MCF 10A (cell line): ENCODE measurements at regions not wholly inside any gene's neighbourhood (a gene's known extent, or its start where the extent isn't known, plus 50 kb on each side); places are given as distances from the start of the nearest gene placed in this dataset.
A peak's percentile ranks its signal among the peaks of the same experiment; 100 is the strongest.

ENCODE experiments used
- BruUV-seq: library from RNA; stranded (reverse); fragments of 400-500 nt; replicated peaks from 2 replicates; lab custom pipeline; 2021; lab: Mats Ljungman, UMichigan
- CTCF ChIA-PET: fragments of 300-600 bp; sonication (Branson Sonifier 250); formaldehyde crosslinking; extraction: SDS; loops from one replicate; lab custom pipeline; 2021; ENCODE audit warnings: antibody characterized with exemption, inconsistent platforms; lab: Yijun Ruan, JAX
- POLR2A ChIA-PET: fragments of 300-600, 350-650 bp; sonication (Branson Sonifier 250); formaldehyde crosslinking; extraction: SDS; loops from one replicate; lab custom pipeline; 2020; ENCODE audit warnings: antibody characterized with exemption, inconsistent platforms; lab: Yijun Ruan, JAX
- DNase-seq: peaks from one replicate; pipeline ENCODE4 v3.0.0-alpha.2; 2018; ENCODE audit not compliant: unreplicated experiment
- H3K27ac Mint-ChIP-seq: one replicate; pipeline ENCODE4 v1.8.0; 2022; ENCODE audit warnings: mild to moderate bottlenecking, low read depth, mixed read lengths; ENCODE audit not compliant: unreplicated experiment
- H3K27me3 Mint-ChIP-seq: one replicate; pipeline ENCODE4 v1.8.0; 2022; ENCODE audit warnings: mixed read lengths; ENCODE audit not compliant: insufficient read depth, unreplicated experiment
- H3K36me3 Mint-ChIP-seq: one replicate; pipeline ENCODE4 v1.8.0; 2022; ENCODE audit warnings: mild to moderate bottlenecking, moderate library complexity, mixed read lengths; ENCODE audit not compliant: insufficient read depth, unreplicated experiment
- H3K4me1 Mint-ChIP-seq: one replicate; pipeline ENCODE4 v1.8.0; 2022; ENCODE audit warnings: mixed read lengths; ENCODE audit not compliant: insufficient read depth, unreplicated experiment
- H3K4me3 Mint-ChIP-seq: one replicate; pipeline ENCODE4 v1.8.0; 2022; ENCODE audit warnings: mild to moderate bottlenecking, moderate library complexity, mixed read lengths; ENCODE audit not compliant: unreplicated experiment
- H3K9me3 Mint-ChIP-seq: one replicate; pipeline ENCODE4 v1.8.0; 2022; ENCODE audit warnings: mixed read lengths; ENCODE audit not compliant: unreplicated experiment
- intact Hi-C: fragments of 100-400 bp; cut with micrococcal nuclease; formaldehyde crosslinking; loops from 2 replicates; pipeline ENCODE4 v1.14.1; 2022
- TF ChIP-seq, protein P1 (sequence below): fragments of 200-600 bp; IDR thresholded peaks from one replicate; pipeline ENCODE4 v1.8.0; 2022; ENCODE audit warnings: antibody characterized with exemption, mild to moderate bottlenecking; ENCODE audit not compliant: unreplicated experiment

DNA sequence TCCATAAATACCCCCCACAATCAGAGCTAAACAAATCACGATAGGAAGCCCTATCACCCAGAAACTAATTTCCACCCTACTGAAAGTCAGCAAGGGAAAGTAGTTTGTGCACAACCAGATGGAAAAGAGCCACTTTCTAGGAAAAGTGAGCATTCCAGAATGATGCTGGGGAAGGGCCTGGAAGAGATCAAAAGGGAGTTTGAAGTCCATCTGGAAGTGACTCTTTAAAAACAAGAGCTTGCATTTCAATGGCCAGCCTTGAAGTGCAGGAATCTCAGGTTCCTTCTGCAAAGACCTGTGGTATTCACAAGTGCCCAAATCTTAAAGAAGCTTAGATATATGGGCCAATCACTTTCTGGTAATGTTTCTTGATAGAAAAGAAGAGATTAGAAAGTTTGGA is 97.0 kb upstream of the LDB2 start:
- no peaks in the 10 kb centered on the region for H3K9me3 Mint-ChIP-seq
- no peak overlapping the region for H3K4me3 Mint-ChIP-seq
- H3K4me1 Mint-ChIP-seq: no peaks in the 10 kb centered on the region
- no peak for DNase-seq
- TF ChIP-seq, protein P1, sequence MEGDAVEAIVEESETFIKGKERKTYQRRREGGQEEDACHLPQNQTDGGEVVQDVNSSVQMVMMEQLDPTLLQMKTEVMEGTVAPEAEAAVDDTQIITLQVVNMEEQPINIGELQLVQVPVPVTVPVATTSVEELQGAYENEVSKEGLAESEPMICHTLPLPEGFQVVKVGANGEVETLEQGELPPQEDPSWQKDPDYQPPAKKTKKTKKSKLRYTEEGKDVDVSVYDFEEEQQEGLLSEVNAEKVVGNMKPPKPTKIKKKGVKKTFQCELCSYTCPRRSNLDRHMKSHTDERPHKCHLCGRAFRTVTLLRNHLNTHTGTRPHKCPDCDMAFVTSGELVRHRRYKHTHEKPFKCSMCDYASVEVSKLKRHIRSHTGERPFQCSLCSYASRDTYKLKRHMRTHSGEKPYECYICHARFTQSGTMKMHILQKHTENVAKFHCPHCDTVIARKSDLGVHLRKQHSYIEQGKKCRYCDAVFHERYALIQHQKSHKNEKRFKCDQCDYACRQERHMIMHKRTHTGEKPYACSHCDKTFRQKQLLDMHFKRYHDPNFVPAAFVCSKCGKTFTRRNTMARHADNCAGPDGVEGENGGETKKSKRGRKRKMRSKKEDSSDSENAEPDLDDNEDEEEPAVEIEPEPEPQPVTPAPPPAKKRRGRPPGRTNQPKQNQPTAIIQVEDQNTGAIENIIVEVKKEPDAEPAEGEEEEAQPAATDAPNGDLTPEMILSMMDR: no peak
- POLR2A ChIA-PET: no interaction called here
- BruUV-seq: no TSS peak
- CTCF ChIA-PET: no interaction called here
- no peak overlapping the region for H3K27ac Mint-ChIP-seq
- no peaks in the 10 kb centered on the region for H3K27me3 Mint-ChIP-seq
- intact Hi-C loops: no loop called here
- no peaks in the 10 kb centered on the region for H3K36me3 Mint-ChIP-seq

DNA sequence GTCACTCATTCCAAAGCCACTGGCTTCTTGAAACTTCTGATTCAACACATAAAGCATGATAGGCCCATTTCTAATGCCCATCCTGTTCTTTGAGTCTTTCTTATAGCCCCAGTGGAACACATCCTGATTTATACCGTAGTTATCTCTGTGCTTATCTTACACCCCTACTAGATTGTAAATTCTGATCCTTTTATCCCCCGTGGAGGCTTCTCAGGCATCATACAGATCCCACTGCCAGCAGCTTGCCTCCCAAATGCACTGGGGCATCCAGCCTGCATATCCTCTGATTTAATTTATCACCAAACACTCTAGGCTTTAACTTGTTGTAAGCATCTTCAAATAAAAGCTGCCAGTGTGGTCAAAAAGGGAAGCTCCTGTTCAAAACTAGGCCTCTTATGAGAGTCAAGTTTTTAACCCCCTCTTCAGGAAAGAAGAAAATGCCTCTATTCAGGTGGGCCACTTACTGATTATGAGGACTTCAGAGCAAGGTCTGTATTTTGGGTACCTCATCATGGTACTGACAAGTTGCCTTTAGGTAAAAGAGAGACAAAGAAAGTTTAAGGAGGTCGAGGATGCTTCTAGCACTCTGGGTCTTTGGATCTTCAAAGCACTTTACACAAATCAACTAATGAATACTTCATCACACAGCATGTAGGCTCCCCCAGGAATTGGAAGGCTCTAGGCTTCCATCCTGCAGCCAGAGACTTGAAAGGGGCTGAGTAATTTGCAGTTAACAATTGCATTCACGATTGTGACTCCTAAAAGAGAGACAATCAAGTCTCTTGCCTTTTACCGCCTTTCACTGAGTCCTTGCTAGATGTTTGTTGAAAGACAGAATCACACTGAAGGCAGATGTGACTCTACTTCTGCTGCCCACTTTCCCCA is 95.8 kb upstream of the LDB2 start:
- no peaks in the 10 kb centered on the region for H3K36me3 Mint-ChIP-seq
- BruUV-seq: no TSS peak
- H3K27me3 Mint-ChIP-seq: no peaks in the 10 kb centered on the region
- ChIA-PET CTCF (no interaction called here), POLR2A (no interaction called here)
- no peaks in the 10 kb centered on the region for H3K9me3 Mint-ChIP-seq
- H3K4me3 Mint-ChIP-seq: no peak overlapping the region
- intact Hi-C loops: no loop called here
- no peaks in the 10 kb centered on the region for H3K4me1 Mint-ChIP-seq
- DNase-seq: no peak
- TF ChIP-seq, protein P1: no peak
- H3K27ac Mint-ChIP-seq: no peak overlapping the region

DNA sequence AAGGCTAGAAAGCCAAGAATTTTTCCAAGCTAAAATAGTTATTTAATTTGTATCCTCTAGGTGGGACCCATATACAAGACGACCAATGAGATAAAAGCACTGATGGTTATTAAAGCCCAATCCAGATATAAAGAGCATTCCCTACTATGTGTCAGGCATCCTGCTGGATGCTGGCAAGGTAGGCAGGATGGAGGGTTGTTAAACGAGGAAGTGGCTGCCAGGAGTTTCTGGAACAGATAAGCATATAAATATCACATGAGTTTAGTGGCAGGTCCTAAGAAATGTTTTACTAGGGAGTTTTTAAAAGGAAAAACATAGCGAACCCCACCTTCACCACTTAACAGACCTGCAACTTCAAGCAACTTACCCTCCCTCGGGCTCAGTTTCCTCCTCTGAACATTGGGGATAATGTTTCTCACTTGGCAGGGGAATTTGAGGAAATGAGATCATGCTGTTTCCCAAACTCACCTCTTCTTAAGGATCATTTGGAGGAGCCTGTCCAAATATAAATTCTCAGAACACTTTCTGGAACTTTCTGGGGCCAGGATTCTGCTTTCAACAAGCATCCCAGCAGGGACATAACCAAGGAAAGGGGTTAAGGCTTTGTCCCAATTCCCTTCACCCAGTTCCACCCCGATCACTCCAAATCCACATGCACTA is 94.3 kb upstream of the LDB2 start:
- H3K4me1 Mint-ChIP-seq: no peaks in the 10 kb centered on the region
- CTCF ChIA-PET: interaction anchor here (0.6 kb wide), 1 partner anchor 478 kb away, joined by 3 read pairs; no protein-coding TSS in a partner anchor

DNA sequence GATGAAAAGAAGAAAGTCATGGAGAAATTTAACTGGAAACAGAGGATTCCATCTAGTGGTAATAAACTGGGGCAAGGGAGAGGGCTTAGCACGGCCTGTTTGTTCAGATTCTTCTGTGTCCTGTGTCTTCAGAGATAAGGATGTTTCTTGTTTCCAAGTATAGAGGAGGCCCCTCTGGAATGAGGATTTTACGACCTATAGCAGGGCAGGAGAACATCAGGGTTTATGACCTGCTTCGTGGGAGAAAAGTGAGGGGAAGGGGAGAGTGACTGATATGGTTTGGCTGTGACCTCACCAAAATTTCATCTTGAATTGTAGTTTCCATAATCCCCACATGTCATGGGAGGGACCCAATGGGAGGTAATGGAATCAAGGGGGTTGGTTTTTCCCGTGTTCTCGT is 93.0 kb upstream of the LDB2 start:
- Mint-ChIP-seq H3K9me3 (no peaks in the 10 kb centered on the region), H3K36me3 (no peaks in the 10 kb centered on the region), H3K4me1 (no peaks in the 10 kb centered on the region), H3K4me3 (no peak overlapping the region), H3K27ac (peak overlapping the region; percentile 29), H3K27me3 (no peaks in the 10 kb centered on the region)
- POLR2A ChIA-PET: no interaction called here
- no peak for DNase-seq
- TF ChIP-seq, protein P1: no peak
- no TSS peak for BruUV-seq
- intact Hi-C loops: no loop called here
- CTCF ChIA-PET: no interaction called here

More for the DNA sequence above, 94.3 kb upstream of the LDB2 start:
- no TSS peak for BruUV-seq
- no peaks in the 10 kb centered on the region for H3K27me3 Mint-ChIP-seq
- no peaks in the 10 kb centered on the region for H3K9me3 Mint-ChIP-seq
- intact Hi-C loops: no loop called here
- POLR2A ChIA-PET: no interaction called here
- DNase-seq: no peak
- TF ChIP-seq, protein P1: no peak
- H3K36me3 Mint-ChIP-seq: no peaks in the 10 kb centered on the region
- no peak overlapping the region for H3K27ac Mint-ChIP-seq
- no peak overlapping the region for H3K4me3 Mint-ChIP-seq
